NOMO-1 (cell line): ENCODE measurements at regions not wholly inside any gene's neighbourhood (a gene's known extent, or its start where the extent isn't known, plus 50 kb on each side); places are given as distances from the start of the nearest gene placed in this dataset.

Experiments used
- DNase-seq, 2 experiments: peaks; one replicate each; lab custom pipeline; 2025; ENCODE audit not compliant: unreplicated experiment in 2 of 2; lab: John Stamatoyannopoulos, UW

- no peak for DNase-seq
These were observed 451.1 kb downstream of the ARAP2 start for GRCh38 chr4:35793045-35793722.

- DNase-seq: no peak
These were observed 450.5 kb downstream of the ARAP2 start for GRCh38 chr4:35793766-35794165.

GRCh38 chr4:35800669-35801068 lies 443.6 kb downstream of the ARAP2 start:
- no peak for DNase-seq

- DNase-seq: no peak
These were observed 441.7 kb downstream of the ARAP2 start for GRCh38 chr4:35802644-35803043.

- DNase-seq: no peak
These were observed 425.8 kb downstream of the ARAP2 start for GRCh38 chr4:35818520-35818919.

- no peak for DNase-seq
These were observed 424.3 kb downstream of the ARAP2 start for GRCh38 chr4:35820003-35820402.

- no peak for DNase-seq
These were observed 420.1 kb downstream of the ARAP2 start for GRCh38 chr4:35824231-35824630.

GRCh38 chr4:35835893-35836292 lies 408.4 kb downstream of the ARAP2 start:
- DNase-seq: no peak

GRCh38 chr4:35836596-35836995 lies 407.7 kb downstream of the ARAP2 start:
- no peak for DNase-seq

GRCh38 chr4:35867057-35867456 lies 377.3 kb downstream of the ARAP2 start:
- no peak for DNase-seq

GRCh38 chr4:35872273-35872672 lies 372.0 kb downstream of the ARAP2 start:
- no peak for DNase-seq

- no peak for DNase-seq
These were observed 364.8 kb downstream of the ARAP2 start for GRCh38 chr4:35879479-35879878.

- DNase-seq: no peak
These were observed 361.2 kb downstream of the ARAP2 start for GRCh38 chr4:35883108-35883507.

- no peak for DNase-seq
These were observed 359.4 kb downstream of the ARAP2 start for GRCh38 chr4:35884714-35885480.

GRCh38 chr4:35897808-35898207 lies 346.5 kb downstream of the ARAP2 start:
- DNase-seq: no peak

GRCh38 chr4:35900286-35901243 lies 343.7 kb downstream of the ARAP2 start:
- DNase-seq: no peak

GRCh38 chr4:35912174-35912573 lies 332.1 kb downstream of the ARAP2 start:
- no peak for DNase-seq

- no peak for DNase-seq
These were observed 325.8 kb downstream of the ARAP2 start for GRCh38 chr4:35918491-35918977.

- no peak for DNase-seq
These were observed 318.5 kb downstream of the ARAP2 start for GRCh38 chr4:35925806-35926205.

GRCh38 chr4:35926788-35927187 lies 317.5 kb downstream of the ARAP2 start:
- no peak for DNase-seq

GRCh38 chr4:35933901-35934300 lies 310.4 kb downstream of the ARAP2 start:
- DNase-seq: no peak
